OCI-LY7 (cell line): ENCODE measurements at regions not wholly inside any gene's neighbourhood (a gene's known extent, or its start where the extent isn't known, plus 50 kb on each side); places are given as distances from the start of the nearest gene placed in this dataset.

Experiments used
- BruUV-seq: library from RNA; stranded (reverse); fragments of 400-500 nt; replicated peaks from 2 replicates; lab custom pipeline; 2021; lab: Mats Ljungman, UMichigan
- CTCF ChIA-PET: fragments of 300-600 bp; sonication (Branson Sonifier 250); formaldehyde crosslinking; loops from one replicate; lab custom pipeline; 2022; ENCODE audit warnings: antibody characterized with exemption; ENCODE audit not compliant: unreplicated experiment; lab: Charles Lee
- POLR2A ChIA-PET: fragments of 300-600 bp; sonication (Branson Sonifier 250); formaldehyde crosslinking; loops from one replicate; lab custom pipeline; 2022; ENCODE audit warnings: antibody characterized with exemption; lab: Charles Lee
- DNase-seq: peaks from one replicate; pipeline ENCODE4 v3.0.0-alpha.2; 2015; ENCODE audit warnings: low spot score
- H2AFZ ChIP-seq: fragments of 200-600 bp; sonication (generic), shearing (Covaris generic); 2 replicates; pipeline ENCODE4 v1.6.1; 2014; ENCODE audit warnings: mild to moderate bottlenecking, antibody characterized with exemption, low read length, moderate library complexity
- H3K27ac ChIP-seq: fragments of 200-600 bp; sonication (generic); 2 replicates; pipeline ENCODE4 v1.5.1; 2014; ENCODE audit warnings: mixed run types, low read depth, mild to moderate bottlenecking, moderate library complexity, low read length, inconsistent platforms; ENCODE audit not compliant: poor library complexity, severe bottlenecking
- H3K36me3 ChIP-seq: fragments of 200-600 bp; sonication (generic); 2 replicates; pipeline ENCODE4 v1.6.1; 2014; ENCODE audit warnings: mild to moderate bottlenecking, antibody characterized with exemption, low read length, moderate library complexity, mixed read lengths; ENCODE audit not compliant: insufficient read depth
- H3K4me1 ChIP-seq: fragments of 200-600 bp; sonication (generic); 2 replicates; pipeline ENCODE4 v1.5.1; 2014; ENCODE audit warnings: mild to moderate bottlenecking, low read length; ENCODE audit not compliant: insufficient read depth, poor library complexity, severe bottlenecking
- H3K4me2 ChIP-seq: fragments of 200-600 bp; sonication (generic); 2 replicates; pipeline ENCODE4 v1.6.1; 2014; ENCODE audit warnings: mild to moderate bottlenecking, low read length
- H3K4me3 ChIP-seq: fragments of 200-600 bp; sonication (generic); 2 replicates; pipeline ENCODE4 v1.5.1; 2014; ENCODE audit warnings: mild to moderate bottlenecking, low read depth, low read length; ENCODE audit not compliant: poor library complexity, severe bottlenecking
- H3K79me2 ChIP-seq: fragments of 200-600 bp; sonication (generic); 2 replicates; pipeline ENCODE4 v1.6.1; 2016; ENCODE audit warnings: low read depth, mild to moderate bottlenecking, low read length, moderate library complexity, mixed read lengths; ENCODE audit not compliant: insufficient read depth
- H3K9me2 ChIP-seq: fragments of 200-600 bp; sonication (generic); 2 replicates; pipeline ENCODE4 v1.6.1; 2016; ENCODE audit warnings: mild to moderate bottlenecking, low read length, mixed read lengths; ENCODE audit not compliant: insufficient read depth
- H3K9me3 ChIP-seq: fragments of 200-600 bp; sonication (generic); 2 replicates; pipeline ENCODE4 v1.6.1; 2014; ENCODE audit warnings: mild to moderate bottlenecking, mixed run types, low read length, mixed read lengths
- H4K20me1 ChIP-seq: fragments of 200-600 bp; sonication (generic); 2 replicates; pipeline ENCODE4 v1.6.1; 2014; ENCODE audit warnings: mild to moderate bottlenecking, antibody characterized with exemption, low read length, moderate library complexity, mixed read lengths; ENCODE audit not compliant: insufficient read depth
- EZH2phosphoT487 ChIP-seq: fragments of 200-600 bp; sonication (generic); IDR thresholded peaks from 2 replicates; pipeline ENCODE4 v1.6.1; 2018; ENCODE audit warnings: low read depth, borderline replicate concordance, mild to moderate bottlenecking, mixed run types, antibody characterized with exemption, low read length, moderate library complexity, mixed read lengths
- intact Hi-C: fragments of 100-400 bp; cut with micrococcal nuclease; formaldehyde crosslinking; loops from one replicate; pipeline ENCODE4 v1.10.0; 2022; ENCODE audit not compliant: unreplicated experiment
- TF ChIP-seq, protein P1 (sequence below): fragments of 200-600 bp; sonication (generic); conservative IDR thresholded peaks from 2 replicates; pipeline ENCODE4 v1.5.1; 2014; ENCODE audit warnings: mild to moderate bottlenecking, antibody characterized with exemption, low read length, moderate library complexity, mixed read lengths

DNA sequence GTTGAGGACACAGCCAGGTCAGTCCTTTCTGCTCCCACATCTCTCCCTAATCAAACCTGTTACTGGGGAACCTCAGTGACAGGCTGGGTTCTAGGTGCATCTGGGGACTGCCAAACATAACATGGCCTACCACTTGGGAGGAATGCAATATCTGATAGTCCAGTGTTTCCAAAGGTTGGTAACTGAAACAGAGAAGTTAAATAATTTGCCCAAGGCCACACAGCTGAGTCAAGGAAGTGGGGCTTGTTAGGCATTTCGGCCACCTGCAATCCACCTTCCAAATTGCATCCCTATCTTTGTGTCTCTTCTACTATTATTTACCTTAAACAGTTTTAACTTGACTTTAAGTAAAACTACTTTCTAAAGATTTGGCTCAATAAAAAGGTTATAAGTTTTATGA, 731.3 kb downstream of the UQCRFS1 start:
- ChIA-PET CTCF (no interaction called here), POLR2A (no interaction called here)
- no peaks in the 10 kb centered on the region for H3K36me3 ChIP-seq
- no peak overlapping the region for H3K4me3 ChIP-seq
- BruUV-seq: no TSS peak
- TF ChIP-seq EZH2phosphoT487: no peak
- TF ChIP-seq, protein P1, sequence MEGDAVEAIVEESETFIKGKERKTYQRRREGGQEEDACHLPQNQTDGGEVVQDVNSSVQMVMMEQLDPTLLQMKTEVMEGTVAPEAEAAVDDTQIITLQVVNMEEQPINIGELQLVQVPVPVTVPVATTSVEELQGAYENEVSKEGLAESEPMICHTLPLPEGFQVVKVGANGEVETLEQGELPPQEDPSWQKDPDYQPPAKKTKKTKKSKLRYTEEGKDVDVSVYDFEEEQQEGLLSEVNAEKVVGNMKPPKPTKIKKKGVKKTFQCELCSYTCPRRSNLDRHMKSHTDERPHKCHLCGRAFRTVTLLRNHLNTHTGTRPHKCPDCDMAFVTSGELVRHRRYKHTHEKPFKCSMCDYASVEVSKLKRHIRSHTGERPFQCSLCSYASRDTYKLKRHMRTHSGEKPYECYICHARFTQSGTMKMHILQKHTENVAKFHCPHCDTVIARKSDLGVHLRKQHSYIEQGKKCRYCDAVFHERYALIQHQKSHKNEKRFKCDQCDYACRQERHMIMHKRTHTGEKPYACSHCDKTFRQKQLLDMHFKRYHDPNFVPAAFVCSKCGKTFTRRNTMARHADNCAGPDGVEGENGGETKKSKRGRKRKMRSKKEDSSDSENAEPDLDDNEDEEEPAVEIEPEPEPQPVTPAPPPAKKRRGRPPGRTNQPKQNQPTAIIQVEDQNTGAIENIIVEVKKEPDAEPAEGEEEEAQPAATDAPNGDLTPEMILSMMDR: no peak
- H3K27ac ChIP-seq: no peak overlapping the region
- H3K4me2 ChIP-seq: no peak overlapping the region; the same call in 1 of the 2 replicates
- H2AFZ ChIP-seq: no peak overlapping the region
- H3K4me1 ChIP-seq: peaks cover 8% of the 10 kb centered on the region
- no peaks in the 10 kb centered on the region for H3K9me2 ChIP-seq
- no peaks in the 10 kb centered on the region for H3K9me3 ChIP-seq
- no peaks in the 10 kb centered on the region for H4K20me1 ChIP-seq
- no peak for DNase-seq
- intact Hi-C loops: no loop called here
- H3K79me2 ChIP-seq: no peaks in the 10 kb centered on the region

DNA sequence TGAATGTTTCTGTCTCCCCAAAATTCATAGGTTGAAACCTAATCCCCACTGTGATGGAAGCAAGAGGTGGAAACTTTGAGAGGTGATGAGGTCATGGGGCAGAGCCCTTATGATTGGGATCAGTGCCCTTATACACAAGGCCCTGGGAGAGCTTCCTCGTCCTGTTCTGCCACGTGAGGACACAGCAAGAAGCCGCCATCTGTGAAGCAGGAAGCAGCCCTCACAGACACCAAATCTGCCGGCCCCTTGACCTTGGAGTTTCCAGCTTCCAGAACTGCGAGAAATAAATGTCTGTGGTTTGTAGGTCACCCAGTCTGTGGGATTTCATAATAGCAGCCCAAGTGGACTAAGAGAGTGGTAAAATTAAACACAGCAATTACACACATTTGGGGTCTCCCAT, 737.4 kb downstream of the UQCRFS1 start:
- POLR2A ChIA-PET: no interaction called here
- no peaks in the 10 kb centered on the region for H4K20me1 ChIP-seq
- no peak for DNase-seq
- H3K27ac ChIP-seq: no peak overlapping the region
- no peaks in the 10 kb centered on the region for H3K79me2 ChIP-seq
- no peaks in the 10 kb centered on the region for H3K9me3 ChIP-seq
- no peaks in the 10 kb centered on the region for H3K4me1 ChIP-seq
- no peak overlapping the region for H2AFZ ChIP-seq
- intact Hi-C loops: no loop called here
- no peak overlapping the region for H3K4me3 ChIP-seq
- no TSS peak for BruUV-seq
- CTCF ChIA-PET: no interaction called here
- H3K36me3 ChIP-seq: no peaks in the 10 kb centered on the region
- H3K9me2 ChIP-seq: no peaks in the 10 kb centered on the region
- H3K4me2 ChIP-seq: no peak overlapping the region
- TF ChIP-seq, protein P1: no peak
- no peak for TF ChIP-seq EZH2phosphoT487

DNA sequence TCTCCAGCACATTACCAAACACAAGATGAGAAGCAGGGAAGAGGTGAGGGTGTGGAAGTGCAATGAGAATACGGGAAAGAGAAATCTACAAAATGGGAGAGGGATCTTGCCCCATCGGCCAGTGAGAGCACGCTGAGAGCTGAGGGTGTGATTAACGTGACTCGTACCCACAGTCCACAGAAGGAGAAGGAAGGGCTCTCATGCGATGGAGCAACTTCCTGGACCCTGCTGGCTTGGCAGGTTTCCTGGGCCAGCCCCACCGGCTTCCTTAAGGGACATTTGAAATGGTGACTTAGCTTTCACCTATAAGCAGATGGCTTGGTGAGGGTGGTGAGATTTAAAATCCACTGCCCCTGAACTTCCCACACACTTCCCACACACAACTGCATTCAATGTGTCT, 740.1 kb downstream of the UQCRFS1 start:
- H3K9me3 ChIP-seq: no peaks in the 10 kb centered on the region
- TF ChIP-seq, protein P1: no peak
- no peak for TF ChIP-seq EZH2phosphoT487
- no peak overlapping the region for H2AFZ ChIP-seq
- no peaks in the 10 kb centered on the region for H4K20me1 ChIP-seq
- H3K4me3 ChIP-seq: no peak overlapping the region
- H3K4me2 ChIP-seq: no peak overlapping the region
- no peak for DNase-seq
- H3K4me1 ChIP-seq: peaks cover 13% of the 10 kb centered on the region
- H3K36me3 ChIP-seq: no peaks in the 10 kb centered on the region
- ChIA-PET POLR2A (no interaction called here), CTCF (no interaction called here)
- intact Hi-C loops: no loop called here
- no peaks in the 10 kb centered on the region for H3K79me2 ChIP-seq
- BruUV-seq: no TSS peak
- H3K27ac ChIP-seq: no peak overlapping the region
- H3K9me2 ChIP-seq: no peaks in the 10 kb centered on the region
